Activated naive CD4-positive, alpha-beta T cell treated with anti-CD3 and anti-CD28 coated beads for 36 hours (primary cell): ENCODE measurements at regions not wholly inside any gene's neighbourhood (a gene's known extent, or its start where the extent isn't known, plus 50 kb on each side); places are given as distances from the start of the nearest gene placed in this dataset.

Experiments
- CTCF ChIA-PET: fragments of 350-600 bp; sonication (Branson Sonifier 250); formaldehyde crosslinking; loops from one replicate; lab custom pipeline; 2021; ENCODE audit warnings: antibody characterized with exemption; lab: Charles Lee
- DNase-seq: peaks from one replicate; pipeline ENCODE4 v3.0.0-alpha.2; 2020
- H3K27ac Mint-ChIP-seq: one replicate; pipeline ENCODE4 v1.8.0; 2021; ENCODE audit warnings: mild to moderate bottlenecking, mixed read lengths
- H3K27me3 Mint-ChIP-seq: one replicate; pipeline ENCODE4 v1.8.0; 2021; ENCODE audit warnings: low read depth, mixed read lengths
- H3K36me3 Mint-ChIP-seq: one replicate; pipeline ENCODE4 v1.8.0; 2021; ENCODE audit warnings: low read depth, mixed read lengths
- H3K4me1 Mint-ChIP-seq: one replicate; pipeline ENCODE4 v1.8.0; 2021; ENCODE audit warnings: low read depth, mixed read lengths
- H3K4me3 Mint-ChIP-seq: one replicate; pipeline ENCODE4 v1.8.0; 2021; ENCODE audit warnings: mild to moderate bottlenecking, moderate library complexity, mixed read lengths
- H3K9me3 Mint-ChIP-seq: one replicate; pipeline ENCODE4 v1.8.0; 2021; ENCODE audit warnings: mixed read lengths
- intact Hi-C: fragments of 100-400 bp; cut with micrococcal nuclease; formaldehyde crosslinking; loops from one replicate; pipeline ENCODE4 v1.15.1; 2023

DNA sequence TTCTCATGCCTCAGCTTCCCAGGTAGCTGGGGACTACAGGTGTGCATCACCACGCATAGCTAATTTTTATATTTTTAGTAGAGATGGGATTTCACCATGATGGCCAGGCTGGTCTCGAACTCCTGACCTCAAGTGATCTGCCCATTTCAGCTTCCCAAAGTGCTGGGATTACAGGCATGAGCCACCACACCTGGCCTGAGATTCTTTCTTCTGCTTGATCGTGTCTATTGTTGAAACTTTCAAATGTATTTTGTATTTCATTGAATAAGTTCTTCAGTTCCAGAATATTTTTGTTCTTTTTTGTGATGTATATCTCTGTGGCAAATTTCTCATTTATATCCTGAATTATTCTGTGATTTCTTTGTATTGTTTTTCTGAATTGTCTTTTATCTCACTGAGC is 1063.3 kb upstream of the WWC1 start:
- Mint-ChIP-seq H3K4me3 (no peak overlapping the region), H3K27ac (no peak overlapping the region), H3K27me3 (no peaks in the 10 kb centered on the region), H3K4me1 (no peaks in the 10 kb centered on the region), H3K36me3 (no peaks in the 10 kb centered on the region), H3K9me3 (peaks cover 13% of the 10 kb centered on the region)
- CTCF ChIA-PET: no interaction called here
- intact Hi-C loops: no loop called here
- DNase-seq: no peak

- CTCF ChIA-PET: no interaction called here
- Mint-ChIP-seq H3K4me3 (no peak overlapping the region), H3K27me3 (no peaks in the 10 kb centered on the region), H3K4me1 (no peaks in the 10 kb centered on the region), H3K27ac (no peak overlapping the region), H3K9me3 (peaks cover 7% of the 10 kb centered on the region), H3K36me3 (no peaks in the 10 kb centered on the region)
- no peak for DNase-seq
- intact Hi-C loops: no loop called here
These were observed 1061.7 kb upstream of the WWC1 start for GRCh38 chr5:167229751-167230150.

- no peaks in the 10 kb centered on the region for H3K4me1 Mint-ChIP-seq
- CTCF ChIA-PET: no interaction called here
- no peak overlapping the region for H3K27ac Mint-ChIP-seq
- DNase-seq: no peak
- intact Hi-C loops: no loop called here
- H3K36me3 Mint-ChIP-seq: no peaks in the 10 kb centered on the region
- H3K9me3 Mint-ChIP-seq: peaks cover 7% of the 10 kb centered on the region
- H3K4me3 Mint-ChIP-seq: no peak overlapping the region
- H3K27me3 Mint-ChIP-seq: no peaks in the 10 kb centered on the region
These were observed 1061.0 kb upstream of the WWC1 start for GRCh38 chr5:167230414-167230813.

DNA sequence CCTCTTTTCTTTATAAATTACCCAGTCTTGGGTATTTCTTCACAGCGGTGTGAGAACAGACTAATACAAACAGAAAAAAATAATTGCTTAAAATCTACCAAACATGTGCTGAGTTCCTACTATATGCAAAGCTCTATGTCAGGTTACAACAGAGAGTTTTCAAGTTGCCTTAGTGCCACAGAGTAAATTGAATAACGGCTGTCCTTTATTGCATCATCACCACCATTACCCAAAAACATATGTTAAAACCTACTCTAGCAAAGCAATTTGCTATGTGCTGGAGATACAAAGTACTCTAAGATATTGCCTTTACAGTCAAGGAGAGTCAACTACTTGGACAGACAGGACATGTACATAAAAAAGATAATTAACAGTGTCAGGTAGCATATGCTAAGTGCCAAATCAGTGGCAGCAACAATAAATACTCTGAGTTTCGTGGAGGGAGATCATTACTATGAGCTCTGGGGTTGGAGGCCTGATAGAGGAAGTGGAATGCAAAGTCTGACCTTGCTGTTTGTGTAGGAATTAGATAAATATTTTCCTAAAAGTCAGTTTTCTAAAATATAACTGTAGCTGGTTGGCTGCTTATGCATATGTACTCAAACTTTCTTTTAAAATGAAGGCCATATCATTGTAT is 1058.7 kb upstream of the WWC1 start:
- CTCF ChIA-PET: interaction anchor here (0.6 kb wide), 1 partner anchor 103 kb away, joined by 3 read pairs; no protein-coding TSS in a partner anchor
- no peaks in the 10 kb centered on the region for H3K27me3 Mint-ChIP-seq

DNA sequence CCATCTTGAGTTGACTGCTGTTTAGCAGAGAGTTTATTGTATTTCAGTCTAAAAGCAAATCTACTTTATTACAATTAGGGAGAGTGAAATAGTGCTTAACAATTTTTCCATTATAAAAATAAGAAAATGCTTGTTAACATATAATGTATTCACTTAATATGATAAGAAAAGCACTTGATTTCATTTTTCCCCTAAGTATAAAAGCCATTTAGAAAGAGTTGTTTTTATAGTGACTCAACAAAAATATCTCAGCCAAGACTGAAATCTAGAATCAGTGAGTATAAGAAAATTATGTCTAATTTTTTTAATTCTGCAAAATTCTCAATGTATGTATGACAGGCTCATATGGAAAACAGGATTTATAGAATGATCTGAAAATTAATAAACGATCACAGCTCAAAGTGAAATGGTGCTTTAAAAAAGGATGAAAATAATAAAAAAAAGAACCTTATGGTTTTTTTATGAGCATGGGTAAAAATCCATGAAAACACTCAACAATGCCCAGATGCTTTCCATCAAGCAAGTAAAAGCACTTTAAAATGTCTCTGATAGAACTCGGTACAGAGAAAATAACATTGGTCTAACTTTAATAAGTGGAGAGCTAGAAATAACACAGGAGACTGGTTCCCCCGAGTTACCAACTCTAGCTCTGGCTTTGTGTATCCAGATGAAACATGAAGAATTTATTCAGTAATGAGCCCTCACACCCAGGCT is 1057.8 kb upstream of the WWC1 start:
- DNase-seq: no peak
- Mint-ChIP-seq H3K4me3 (no peak overlapping the region), H3K27ac (no peak overlapping the region), H3K9me3 (peaks cover 5% of the 10 kb centered on the region), H3K36me3 (no peaks in the 10 kb centered on the region), H3K27me3 (no peaks in the 10 kb centered on the region), H3K4me1 (no peaks in the 10 kb centered on the region)
- CTCF ChIA-PET: interaction anchor here (0.6 kb wide), 1 partner anchor 102 kb away, joined by 3 read pairs; no protein-coding TSS in a partner anchor
- intact Hi-C loops: no loop called here

More for the DNA sequence above, 1058.7 kb upstream of the WWC1 start:
- intact Hi-C loops: no loop called here
- Mint-ChIP-seq H3K27ac (no peak overlapping the region), H3K4me3 (no peak overlapping the region), H3K36me3 (no peaks in the 10 kb centered on the region), H3K4me1 (no peaks in the 10 kb centered on the region), H3K9me3 (peaks cover 7% of the 10 kb centered on the region)
- no peak for DNase-seq

GRCh38 chr5:167241436-167242067 is 1049.9 kb upstream of the WWC1 start:
- no peak for DNase-seq
- Mint-ChIP-seq H3K27ac (no peak overlapping the region), H3K4me3 (no peak overlapping the region), H3K9me3 (peaks cover 10% of the 10 kb centered on the region), H3K36me3 (no peaks in the 10 kb centered on the region), H3K4me1 (no peaks in the 10 kb centered on the region), H3K27me3 (no peaks in the 10 kb centered on the region)
- intact Hi-C loops: no loop called here
- CTCF ChIA-PET: no interaction called here

GRCh38 chr5:167242701-167243100 is 1048.7 kb upstream of the WWC1 start:
- Mint-ChIP-seq H3K4me3 (no peak overlapping the region), H3K4me1 (no peaks in the 10 kb centered on the region), H3K27ac (no peak overlapping the region), H3K27me3 (no peaks in the 10 kb centered on the region), H3K9me3 (peaks cover 10% of the 10 kb centered on the region), H3K36me3 (no peaks in the 10 kb centered on the region)
- CTCF ChIA-PET: no interaction called here
- intact Hi-C loops: no loop called here
- DNase-seq: no peak

- intact Hi-C loops: no loop called here
- Mint-ChIP-seq H3K27ac (no peak overlapping the region), H3K27me3 (no peaks in the 10 kb centered on the region), H3K4me1 (no peaks in the 10 kb centered on the region), H3K36me3 (no peaks in the 10 kb centered on the region), H3K9me3 (peaks cover 8% of the 10 kb centered on the region), H3K4me3 (no peak overlapping the region)
- CTCF ChIA-PET: no interaction called here
- no peak for DNase-seq
These were observed 1048.0 kb upstream of the WWC1 start for GRCh38 chr5:167243463-167243862.

GRCh38 chr5:167244583-167244982 is 1046.9 kb upstream of the WWC1 start:
- Mint-ChIP-seq H3K4me1 (no peaks in the 10 kb centered on the region), H3K9me3 (peaks cover 8% of the 10 kb centered on the region), H3K36me3 (no peaks in the 10 kb centered on the region), H3K27ac (no peak overlapping the region), H3K4me3 (no peak overlapping the region), H3K27me3 (no peaks in the 10 kb centered on the region)
- intact Hi-C loops: no loop called here
- CTCF ChIA-PET: no interaction called here
- DNase-seq: no peak

DNA sequence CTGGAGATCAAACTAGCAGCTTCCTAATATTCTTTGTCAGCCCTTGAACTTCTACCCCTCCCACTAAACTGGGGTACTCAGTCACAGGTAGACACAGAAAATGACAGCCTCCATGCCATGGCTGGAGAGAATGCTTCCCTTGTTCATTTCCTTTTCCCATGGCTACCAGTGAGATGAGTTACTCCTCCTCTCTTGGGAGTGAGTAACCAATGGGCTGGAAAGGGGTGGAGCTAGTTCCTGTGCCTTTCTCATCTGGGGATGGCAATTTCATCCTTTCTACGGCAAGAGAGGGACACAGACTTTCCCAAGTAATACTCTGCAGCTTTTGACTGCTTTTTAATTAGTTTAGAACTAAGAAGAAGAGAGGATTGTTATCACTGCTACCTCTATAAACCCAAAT is 1045.6 kb upstream of the WWC1 start:
- Mint-ChIP-seq H3K36me3 (no peaks in the 10 kb centered on the region), H3K4me1 (no peaks in the 10 kb centered on the region), H3K9me3 (peaks cover 6% of the 10 kb centered on the region), H3K27ac (no peak overlapping the region), H3K27me3 (no peaks in the 10 kb centered on the region), H3K4me3 (no peak overlapping the region)
- DNase-seq: no peak
- intact Hi-C loops: no loop called here
- CTCF ChIA-PET: no interaction called here

DNA sequence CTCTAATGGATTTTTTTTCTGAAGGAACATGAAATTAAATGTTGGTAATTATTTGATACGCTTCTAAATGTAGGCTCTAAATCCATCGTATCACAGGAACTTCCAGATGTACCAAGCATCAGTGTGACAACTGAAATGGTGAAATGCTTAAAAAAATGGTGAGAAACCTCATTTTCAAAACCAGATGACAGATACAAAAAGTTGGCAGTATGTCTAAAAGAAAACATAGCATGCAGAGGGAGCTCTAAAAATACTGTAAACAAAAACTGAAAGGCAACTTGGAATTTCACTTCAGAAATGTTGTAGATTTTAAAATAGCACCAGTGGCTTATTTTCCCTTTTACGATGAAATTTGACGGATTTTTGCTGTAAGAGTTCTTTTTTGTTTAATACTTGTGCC is 1043.6 kb upstream of the WWC1 start:
- no peak for DNase-seq
- Mint-ChIP-seq H3K27ac (no peak overlapping the region), H3K4me1 (no peaks in the 10 kb centered on the region), H3K36me3 (no peaks in the 10 kb centered on the region), H3K4me3 (no peak overlapping the region), H3K27me3 (no peaks in the 10 kb centered on the region), H3K9me3 (no peaks in the 10 kb centered on the region)
- intact Hi-C loops: no loop called here
- CTCF ChIA-PET: no interaction called here

DNA sequence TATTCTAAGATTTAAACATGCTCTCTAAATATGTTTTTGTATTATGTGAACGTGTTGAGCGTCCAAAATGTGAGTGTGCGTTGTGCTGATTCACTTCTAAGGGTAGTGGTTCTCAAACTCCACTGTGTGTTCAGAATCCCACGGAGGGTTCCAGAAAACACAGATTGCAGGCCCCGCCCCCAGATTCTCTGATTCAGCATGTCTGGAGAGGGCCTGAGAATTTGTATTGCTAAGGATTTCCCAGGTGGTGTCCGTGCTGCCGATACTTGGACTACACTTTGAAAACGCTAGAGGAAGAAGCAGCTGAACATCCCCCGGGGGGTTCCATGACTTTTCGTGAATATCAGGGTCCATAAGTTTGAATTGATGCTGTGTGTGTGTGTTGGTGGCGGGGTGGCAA is 1043.2 kb upstream of the WWC1 start:
- Mint-ChIP-seq H3K4me1 (no peaks in the 10 kb centered on the region), H3K27ac (no peak overlapping the region), H3K36me3 (no peaks in the 10 kb centered on the region), H3K4me3 (no peak overlapping the region), H3K27me3 (no peaks in the 10 kb centered on the region), H3K9me3 (no peaks in the 10 kb centered on the region)
- intact Hi-C loops: no loop called here
- CTCF ChIA-PET: no interaction called here
- DNase-seq: no peak

DNA sequence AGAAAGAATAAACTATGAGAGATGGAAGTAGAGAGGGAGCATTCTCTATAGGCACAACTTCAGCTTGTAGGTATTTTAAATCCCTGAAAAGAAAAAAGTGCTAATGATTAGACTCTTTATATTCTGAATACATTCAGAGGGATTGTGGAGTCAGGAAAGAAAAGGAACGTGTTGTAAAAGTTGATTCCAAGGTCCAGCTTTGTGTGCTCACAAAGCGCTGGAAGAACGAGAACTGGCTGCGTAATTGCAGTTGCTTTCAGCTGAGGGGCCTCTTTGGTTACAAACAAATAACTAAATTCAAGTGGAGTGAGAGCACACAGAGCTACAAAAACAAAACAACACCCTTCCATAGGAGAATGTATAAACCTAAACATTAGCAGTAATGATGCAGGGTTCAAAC is 1040.4 kb upstream of the WWC1 start:
- H3K36me3 Mint-ChIP-seq: no peaks in the 10 kb centered on the region
- intact Hi-C loops: no loop called here
- CTCF ChIA-PET: no interaction called here
- no peak overlapping the region for H3K27ac Mint-ChIP-seq
- no peaks in the 10 kb centered on the region for H3K4me1 Mint-ChIP-seq
- H3K27me3 Mint-ChIP-seq: no peaks in the 10 kb centered on the region
- H3K4me3 Mint-ChIP-seq: no peak overlapping the region
- H3K9me3 Mint-ChIP-seq: no peaks in the 10 kb centered on the region
- no peak for DNase-seq
